ENCODE measurements at regions not wholly inside any gene's neighbourhood (a gene's known extent, or its start where the extent isn't known, plus 50 kb on each side); places are given as distances from the start of the nearest gene placed in this dataset.
A peak's percentile ranks its signal among the peaks of the same experiment; 100 is the strongest.

- H3K36me3 Mint-ChIP-seq, result no peaks in the 10 kb centered on the region
These were observed 109.2 kb upstream of the NXT1 start for GRCh38 chr20:23241416-23241815.

GRCh38 chr20:23240519-23240918 lies 110.1 kb upstream of the NXT1 start:
- H3K27ac Mint-ChIP-seq, result no peak overlapping the region

More at GRCh38 chr20:23241416-23241815, 109.2 kb upstream of the NXT1 start:
- peaks cover 9% of the 10 kb centered on the region for H3K27me3 Mint-ChIP-seq
- H3K4me1 Mint-ChIP-seq, result no peaks in the 10 kb centered on the region
- no peak overlapping the region for H3K27ac Mint-ChIP-seq
- POLR2A ChIA-PET, result no interaction called here
- H3K4me3 Mint-ChIP-seq, result no peak overlapping the region
- DNase-seq (no peak), ATAC-seq (ENCODE audit: low read depth) (no peak)
- H3K9me3 Mint-ChIP-seq, result peaks cover 4% of the 10 kb centered on the region

GRCh38 chr20:23237201-23237600 lies 113.4 kb upstream of the NXT1 start:
- H3K27me3 Mint-ChIP-seq, result peaks cover 9% of the 10 kb centered on the region
- POLR2A ChIA-PET, result no interaction called here
- no peak overlapping the region for H3K27ac Mint-ChIP-seq
- no peak overlapping the region for H3K4me3 Mint-ChIP-seq
- ATAC-seq (ENCODE audit: low read depth) (no peak), DNase-seq (no peak)
- H3K36me3 Mint-ChIP-seq, result no peaks in the 10 kb centered on the region
- H3K4me1 Mint-ChIP-seq, result no peaks in the 10 kb centered on the region
- peaks cover 9% of the 10 kb centered on the region for H3K9me3 Mint-ChIP-seq

More at GRCh38 chr20:23240519-23240918, 110.1 kb upstream of the NXT1 start:
- Mint-ChIP-seq H3K4me1 (no peaks in the 10 kb centered on the region), H3K9me3 (peaks cover 4% of the 10 kb centered on the region), H3K36me3 (no peaks in the 10 kb centered on the region), H3K4me3 (no peak overlapping the region), H3K27me3 (peaks cover 9% of the 10 kb centered on the region)
- ATAC-seq (ENCODE audit: low read depth) (no peak), DNase-seq (no peak)
- POLR2A ChIA-PET, result no interaction called here

- Mint-ChIP-seq H3K4me1 (no peaks in the 10 kb centered on the region), H3K27me3 (peaks cover 9% of the 10 kb centered on the region), H3K4me3 (no peak overlapping the region), H3K27ac (no peak overlapping the region), H3K36me3 (no peaks in the 10 kb centered on the region), H3K9me3 (peaks cover 9% of the 10 kb centered on the region)
- DNase-seq, result peak; percentile 54
- POLR2A ChIA-PET, result no interaction called here
- ATAC-seq (ENCODE audit: low read depth), result peak; percentile 66
These were observed 115.2 kb upstream of the NXT1 start for GRCh38 chr20:23235173-23236027.

GRCh38 chr20:23234311-23235078 lies 116.1 kb upstream of the NXT1 start:
- ATAC-seq (ENCODE audit: low read depth) (no peak), DNase-seq (no peak)
- H3K27me3 Mint-ChIP-seq, result peaks cover 12% of the 10 kb centered on the region
- no peaks in the 10 kb centered on the region for H3K36me3 Mint-ChIP-seq
- POLR2A ChIA-PET, result no interaction called here
- H3K4me1 Mint-ChIP-seq, result no peaks in the 10 kb centered on the region
- H3K4me3 Mint-ChIP-seq, result no peak overlapping the region
- peaks cover 9% of the 10 kb centered on the region for H3K9me3 Mint-ChIP-seq
- H3K27ac Mint-ChIP-seq, result no peak overlapping the region

- no peak for ATAC-seq (ENCODE audit: low read depth)
- H3K27ac Mint-ChIP-seq, result no peak overlapping the region
- H3K36me3 Mint-ChIP-seq, result no peaks in the 10 kb centered on the region
- H3K4me3 Mint-ChIP-seq, result no peak overlapping the region
- no peak for DNase-seq
- H3K4me1 Mint-ChIP-seq, result no peaks in the 10 kb centered on the region
- peaks cover 5% of the 10 kb centered on the region for H3K9me3 Mint-ChIP-seq
- H3K27me3 Mint-ChIP-seq, result peaks cover 6% of the 10 kb centered on the region
- POLR2A ChIA-PET, result no interaction called here
These were observed 117.2 kb upstream of the NXT1 start for GRCh38 chr20:23233341-23233740.

- peaks cover 5% of the 10 kb centered on the region for H3K9me3 Mint-ChIP-seq
- POLR2A ChIA-PET, result no interaction called here
- H3K4me1 Mint-ChIP-seq, result no peaks in the 10 kb centered on the region
- peaks cover 2% of the 10 kb centered on the region for H3K27me3 Mint-ChIP-seq
- no peaks in the 10 kb centered on the region for H3K36me3 Mint-ChIP-seq
- ATAC-seq (ENCODE audit: low read depth) (no peak), DNase-seq (no peak)
- H3K27ac Mint-ChIP-seq, result no peak overlapping the region
- H3K4me3 Mint-ChIP-seq, result no peak overlapping the region
These were observed 117.8 kb upstream of the NXT1 start for GRCh38 chr20:23232679-23233308.

GRCh38 chr20:23232219-23232581 lies 118.4 kb upstream of the NXT1 start:
- H3K4me3 Mint-ChIP-seq, result no peak overlapping the region
- no peaks in the 10 kb centered on the region for H3K36me3 Mint-ChIP-seq
- DNase-seq (no peak), ATAC-seq (ENCODE audit: low read depth) (no peak)
- POLR2A ChIA-PET, result no interaction called here
- H3K4me1 Mint-ChIP-seq, result no peaks in the 10 kb centered on the region
- peaks cover 5% of the 10 kb centered on the region for H3K9me3 Mint-ChIP-seq
- no peak overlapping the region for H3K27ac Mint-ChIP-seq
- H3K27me3 Mint-ChIP-seq, result peaks cover 2% of the 10 kb centered on the region

GRCh38 chr20:23231561-23232218 lies 118.9 kb upstream of the NXT1 start:
- DNase-seq (no peak), ATAC-seq (ENCODE audit: low read depth) (no peak)
- H3K27me3 Mint-ChIP-seq, result peaks cover 2% of the 10 kb centered on the region
- POLR2A ChIA-PET, result no interaction called here
- peaks cover 5% of the 10 kb centered on the region for H3K9me3 Mint-ChIP-seq
- no peaks in the 10 kb centered on the region for H3K4me1 Mint-ChIP-seq
- H3K36me3 Mint-ChIP-seq, result no peaks in the 10 kb centered on the region
- H3K4me3 Mint-ChIP-seq, result no peak overlapping the region
- no peak overlapping the region for H3K27ac Mint-ChIP-seq

GRCh38 chr20:23230766-23231385 lies 119.7 kb upstream of the NXT1 start:
- peaks cover 5% of the 10 kb centered on the region for H3K9me3 Mint-ChIP-seq
- DNase-seq (no peak), ATAC-seq (ENCODE audit: low read depth) (no peak)
- H3K4me3 Mint-ChIP-seq, result no peak overlapping the region
- POLR2A ChIA-PET, result no interaction called here
- H3K27me3 Mint-ChIP-seq, result peaks cover 4% of the 10 kb centered on the region
- H3K4me1 Mint-ChIP-seq, result no peaks in the 10 kb centered on the region
- no peaks in the 10 kb centered on the region for H3K36me3 Mint-ChIP-seq
- H3K27ac Mint-ChIP-seq, result no peak overlapping the region

- Mint-ChIP-seq H3K27ac (no peak overlapping the region), H3K27me3 (peaks cover 4% of the 10 kb centered on the region), H3K36me3 (no peaks in the 10 kb centered on the region), H3K9me3 (peaks cover 3% of the 10 kb centered on the region), H3K4me3 (no peak overlapping the region), H3K4me1 (no peaks in the 10 kb centered on the region)
- DNase-seq (no peak), ATAC-seq (ENCODE audit: low read depth) (no peak)
- POLR2A ChIA-PET, result no interaction called here
These were observed 120.6 kb upstream of the NXT1 start for GRCh38 chr20:23229989-23230388.

GRCh38 chr20:23228912-23229311 lies 121.7 kb upstream of the NXT1 start:
- H3K4me3 Mint-ChIP-seq, result no peak overlapping the region
- H3K27me3 Mint-ChIP-seq, result peaks cover 4% of the 10 kb centered on the region
- H3K27ac Mint-ChIP-seq, result no peak overlapping the region
- H3K36me3 Mint-ChIP-seq, result no peaks in the 10 kb centered on the region
- ATAC-seq (ENCODE audit: low read depth) (no peak), DNase-seq (no peak)
- POLR2A ChIA-PET, result no interaction called here
- no peaks in the 10 kb centered on the region for H3K4me1 Mint-ChIP-seq
- H3K9me3 Mint-ChIP-seq, result peaks cover 3% of the 10 kb centered on the region

- Mint-ChIP-seq H3K27me3 (peaks cover 4% of the 10 kb centered on the region), H3K9me3 (peaks cover 3% of the 10 kb centered on the region), H3K4me1 (no peaks in the 10 kb centered on the region), H3K27ac (no peak overlapping the region), H3K36me3 (no peaks in the 10 kb centered on the region), H3K4me3 (no peak overlapping the region)
- no peak for ATAC-seq (ENCODE audit: low read depth)
- POLR2A ChIA-PET, result no interaction called here
- DNase-seq, result no peak
These were observed 122.6 kb upstream of the NXT1 start for GRCh38 chr20:23227976-23228375.
